ENCODE measurements at regions not wholly inside any gene's neighbourhood (a gene's known extent, or its start where the extent isn't known, plus 50 kb on each side); places are given as distances from the start of the nearest gene placed in this dataset.
"Not testable (repeated sequence)": the region's sequence is repeated elsewhere in the genome, so short reads cannot be mapped to it uniquely, and the experiment has no call there.

- Histone ChIP-seq H3K4me1 (ENCODE audit: insufficient read depth, low read length) (no peaks in the 10 kb centered on the region), H3K27me3 (ENCODE audit: insufficient read depth, low read length) (no peaks in the 10 kb centered on the region), H4K20me1 (ENCODE audit: insufficient read depth, low read length) (no peaks in the 10 kb centered on the region), H3K4me3 (ENCODE audit: insufficient read depth, low read length) (no peak overlapping the region), H3K27ac (ENCODE audit: low read depth, low read length) (no peak overlapping the region), H3K79me2 (ENCODE audit: insufficient read depth, low read length) (no peaks in the 10 kb centered on the region), H3K36me3 (ENCODE audit: insufficient read depth, low read length) (no peaks in the 10 kb centered on the region), H3K9me3 (ENCODE audit: low read depth, low read length) (peaks cover 3% of the 10 kb centered on the region), H2AFZ (ENCODE audit: low read length) (no peak overlapping the region), H3K4me2 (ENCODE audit: insufficient read depth, low read length) (no peak overlapping the region)
- DNase-seq (ENCODE audit: insufficient read length, low spot score, missing footprints), result peak; percentile 9
- TF ChIP-seq, protein P1, sequence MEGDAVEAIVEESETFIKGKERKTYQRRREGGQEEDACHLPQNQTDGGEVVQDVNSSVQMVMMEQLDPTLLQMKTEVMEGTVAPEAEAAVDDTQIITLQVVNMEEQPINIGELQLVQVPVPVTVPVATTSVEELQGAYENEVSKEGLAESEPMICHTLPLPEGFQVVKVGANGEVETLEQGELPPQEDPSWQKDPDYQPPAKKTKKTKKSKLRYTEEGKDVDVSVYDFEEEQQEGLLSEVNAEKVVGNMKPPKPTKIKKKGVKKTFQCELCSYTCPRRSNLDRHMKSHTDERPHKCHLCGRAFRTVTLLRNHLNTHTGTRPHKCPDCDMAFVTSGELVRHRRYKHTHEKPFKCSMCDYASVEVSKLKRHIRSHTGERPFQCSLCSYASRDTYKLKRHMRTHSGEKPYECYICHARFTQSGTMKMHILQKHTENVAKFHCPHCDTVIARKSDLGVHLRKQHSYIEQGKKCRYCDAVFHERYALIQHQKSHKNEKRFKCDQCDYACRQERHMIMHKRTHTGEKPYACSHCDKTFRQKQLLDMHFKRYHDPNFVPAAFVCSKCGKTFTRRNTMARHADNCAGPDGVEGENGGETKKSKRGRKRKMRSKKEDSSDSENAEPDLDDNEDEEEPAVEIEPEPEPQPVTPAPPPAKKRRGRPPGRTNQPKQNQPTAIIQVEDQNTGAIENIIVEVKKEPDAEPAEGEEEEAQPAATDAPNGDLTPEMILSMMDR (IDR thresholded peaks at IDR 0.05; ENCODE audit: extremely low read depth, low read depth, low read length), result no peak
These were observed 877.9 kb upstream of the TMEFF2 start for GRCh38 chr2:193072647-193073046.

- not testable (repeated sequence) for H3K36me3 ChIP-seq (ENCODE audit: insufficient read depth, low read length); H4K20me1 ChIP-seq (ENCODE audit: insufficient read depth, low read length); H3K27me3 ChIP-seq (ENCODE audit: insufficient read depth, low read length); H3K4me1 ChIP-seq (ENCODE audit: insufficient read depth, low read length); H3K9me3 ChIP-seq (ENCODE audit: low read depth, low read length); DNase-seq (ENCODE audit: insufficient read length, low spot score, missing footprints); H2AFZ ChIP-seq (ENCODE audit: low read length); H3K4me3 ChIP-seq (ENCODE audit: insufficient read depth, low read length); H3K4me2 ChIP-seq (ENCODE audit: insufficient read depth, low read length); H3K79me2 ChIP-seq (ENCODE audit: insufficient read depth, low read length); H3K27ac ChIP-seq (ENCODE audit: low read depth, low read length)
These were observed 830.8 kb upstream of the TMEFF2 start for GRCh38 chr2:193025556-193025955.

GRCh38 chr2:193024791-193025190, 830.1 kb upstream of the TMEFF2 start:
- no peaks in the 10 kb centered on the region for H3K27me3 ChIP-seq (ENCODE audit: insufficient read depth, low read length)

GRCh38 chr2:193011870-193012269, 817.1 kb upstream of the TMEFF2 start:
- no peak for DNase-seq (ENCODE audit: insufficient read length, low spot score, missing footprints)
- H4K20me1 ChIP-seq (ENCODE audit: insufficient read depth, low read length), result no peaks in the 10 kb centered on the region
- no peaks in the 10 kb centered on the region for H3K79me2 ChIP-seq (ENCODE audit: insufficient read depth, low read length)
- H3K27me3 ChIP-seq (ENCODE audit: insufficient read depth, low read length), result no peaks in the 10 kb centered on the region
- H3K4me2 ChIP-seq (ENCODE audit: insufficient read depth, low read length), result no peak overlapping the region
- H3K4me1 ChIP-seq (ENCODE audit: insufficient read depth, low read length), result no peaks in the 10 kb centered on the region
- H3K27ac ChIP-seq (ENCODE audit: low read depth, low read length), result no peak overlapping the region
- no peak overlapping the region for H2AFZ ChIP-seq (ENCODE audit: low read length)
- peaks cover 4% of the 10 kb centered on the region for H3K9me3 ChIP-seq (ENCODE audit: low read depth, low read length)
- TF ChIP-seq, protein P1 (IDR thresholded peaks at IDR 0.05; ENCODE audit: extremely low read depth, low read depth, low read length), result no peak
- no peak overlapping the region for H3K4me3 ChIP-seq (ENCODE audit: insufficient read depth, low read length)
- H3K36me3 ChIP-seq (ENCODE audit: insufficient read depth, low read length), result no peaks in the 10 kb centered on the region

More at GRCh38 chr2:193024791-193025190, 830.1 kb upstream of the TMEFF2 start:
- Histone ChIP-seq H3K9me3 (ENCODE audit: low read depth, low read length) (no peaks in the 10 kb centered on the region), H4K20me1 (ENCODE audit: insufficient read depth, low read length) (no peaks in the 10 kb centered on the region), H3K4me3 (ENCODE audit: insufficient read depth, low read length) (no peak overlapping the region), H3K36me3 (ENCODE audit: insufficient read depth, low read length) (no peaks in the 10 kb centered on the region), H3K4me1 (ENCODE audit: insufficient read depth, low read length) (no peaks in the 10 kb centered on the region), H3K4me2 (ENCODE audit: insufficient read depth, low read length) (no peak overlapping the region), H3K27ac (ENCODE audit: low read depth, low read length) (no peak overlapping the region), H3K79me2 (ENCODE audit: insufficient read depth, low read length) (no peaks in the 10 kb centered on the region), H2AFZ (ENCODE audit: low read length) (no peak overlapping the region)
- TF ChIP-seq, protein P1 (IDR thresholded peaks at IDR 0.05; ENCODE audit: extremely low read depth, low read depth, low read length), result no peak
- DNase-seq (ENCODE audit: insufficient read length, low spot score, missing footprints), result no peak

Measured in osteoblast (primary cell).